ENCODE measurements at regions not wholly inside any gene's neighbourhood (a gene's known extent, or its start where the extent isn't known, plus 50 kb on each side); places are given as distances from the start of the nearest gene placed in this dataset.
A peak's percentile ranks its signal among the peaks of the same experiment; 100 is the strongest.

GRCh38 chr5:110054240-110054639 is 364.5 kb downstream of the MAN2A1 start:
- no peak for TF ChIP-seq CTCF (IDR thresholded peaks at IDR 0.05; ENCODE audit: insufficient read depth, low read depth, low read length)
- H3K4me3 ChIP-seq (ENCODE audit: low read depth, low read length): no peak overlapping the region
- DNase-seq (ENCODE audit: low read depth): peak; percentile 48

- TF ChIP-seq CTCF (IDR thresholded peaks at IDR 0.05; ENCODE audit: insufficient read depth, low read depth, low read length): no peak
- H3K4me3 ChIP-seq (ENCODE audit: low read depth, low read length): no peak overlapping the region
- DNase-seq (ENCODE audit: low read depth): peak; percentile 8
Observed at GRCh38 chr5:110055302-110055701, 365.6 kb downstream of the MAN2A1 start.

GRCh38 chr5:110056580-110057114 is 366.9 kb downstream of the MAN2A1 start:
- no peak for DNase-seq (ENCODE audit: low read depth)
- no peak for TF ChIP-seq CTCF (IDR thresholded peaks at IDR 0.05; ENCODE audit: insufficient read depth, low read depth, low read length)
- H3K4me3 ChIP-seq (ENCODE audit: low read depth, low read length): no peak overlapping the region

- TF ChIP-seq CTCF (IDR thresholded peaks at IDR 0.05; ENCODE audit: insufficient read depth, low read depth, low read length): no peak
- no peak for DNase-seq (ENCODE audit: low read depth)
- no peak overlapping the region for H3K4me3 ChIP-seq (ENCODE audit: low read depth, low read length)
Observed at GRCh38 chr5:110058175-110058574, 368.4 kb downstream of the MAN2A1 start.

GRCh38 chr5:110062246-110062645 is 372.5 kb downstream of the MAN2A1 start:
- no peak for DNase-seq (ENCODE audit: low read depth)
- no peak overlapping the region for H3K4me3 ChIP-seq (ENCODE audit: low read depth, low read length)
- TF ChIP-seq CTCF (IDR thresholded peaks at IDR 0.05; ENCODE audit: insufficient read depth, low read depth, low read length): no peak

- no peak for TF ChIP-seq CTCF (IDR thresholded peaks at IDR 0.05; ENCODE audit: insufficient read depth, low read depth, low read length)
- peak; percentile 16 for DNase-seq (ENCODE audit: low read depth)
- H3K4me3 ChIP-seq (ENCODE audit: low read depth, low read length): no peak overlapping the region
Observed at GRCh38 chr5:110063640-110064602, 374.2 kb downstream of the MAN2A1 start.

All from fibroblast of villous mesenchyme (primary cell).